Femur (tissue), 1 donor: ENCODE measurements at regions not wholly inside any gene's neighbourhood (a gene's known extent, or its start where the extent isn't known, plus 50 kb on each side); places are given as distances from the start of the nearest gene placed in this dataset.
"Not testable (repeated sequence)": the region's sequence is repeated elsewhere in the genome, so short reads cannot be mapped to it uniquely, and the experiment has no call there.

Source experiments
- DNase-seq: peaks from one replicate; pipeline ENCODE4 v3.0.0-alpha.2; 2017

GRCh38 chr5:115435778-115436712, 108.5 kb downstream of the FEM1C start:
- DNase-seq = no peak

GRCh38 chr5:115435065-115435777, 109.4 kb downstream of the FEM1C start:
- no peak for DNase-seq

GRCh38 chr5:115433918-115434317, 110.7 kb downstream of the FEM1C start:
- DNase-seq = no peak

GRCh38 chr5:115432691-115433090, 111.9 kb downstream of the FEM1C start:
- DNase-seq = no peak

- DNase-seq = no peak
Measured at GRCh38 chr5:115431116-115431515, 113.5 kb downstream of the FEM1C start.

GRCh38 chr5:115430374-115430773, 114.2 kb downstream of the FEM1C start:
- no peak for DNase-seq

GRCh38 chr5:115429345-115429940, 115.1 kb downstream of the FEM1C start:
- no peak for DNase-seq

GRCh38 chr5:115428676-115429075, 115.9 kb downstream of the FEM1C start:
- no peak for DNase-seq

GRCh38 chr5:115428248-115428647, 116.3 kb downstream of the FEM1C start:
- no peak for DNase-seq

GRCh38 chr5:115424446-115424845, 120.1 kb downstream of the FEM1C start:
- no peak for DNase-seq

- no peak for DNase-seq
Measured at GRCh38 chr5:115424030-115424429, 120.5 kb downstream of the FEM1C start.

GRCh38 chr5:115423541-115423940, 121.0 kb downstream of the FEM1C start:
- DNase-seq = peak; percentile 72

GRCh38 chr5:115423051-115423450, 121.5 kb downstream of the FEM1C start:
- DNase-seq = no peak

GRCh38 chr5:115420812-115421211, 123.8 kb downstream of the FEM1C start:
- not testable (repeated sequence) for DNase-seq

- no peak for DNase-seq
Measured at GRCh38 chr5:115419846-115420585, 123.6 kb upstream of the CCDC112 start.

GRCh38 chr5:115418788-115419187, 122.3 kb upstream of the CCDC112 start:
- no peak for DNase-seq

GRCh38 chr5:115417076-115417475, 120.6 kb upstream of the CCDC112 start:
- no peak for DNase-seq

- no peak for DNase-seq
Measured at GRCh38 chr5:115415143-115415491, 118.7 kb upstream of the CCDC112 start.

- DNase-seq = peak; percentile 69
Measured at GRCh38 chr5:115414406-115415142, 118.1 kb upstream of the CCDC112 start.

- DNase-seq = no peak
Measured at GRCh38 chr5:115413651-115414050, 117.2 kb upstream of the CCDC112 start.

GRCh38 chr5:115409094-115409493, 112.6 kb upstream of the CCDC112 start:
- DNase-seq = no peak
